ENCODE measurements at regions not wholly inside any gene's neighbourhood (a gene's known extent, or its start where the extent isn't known, plus 50 kb on each side); places are given as distances from the start of the nearest gene placed in this dataset.

DNA sequence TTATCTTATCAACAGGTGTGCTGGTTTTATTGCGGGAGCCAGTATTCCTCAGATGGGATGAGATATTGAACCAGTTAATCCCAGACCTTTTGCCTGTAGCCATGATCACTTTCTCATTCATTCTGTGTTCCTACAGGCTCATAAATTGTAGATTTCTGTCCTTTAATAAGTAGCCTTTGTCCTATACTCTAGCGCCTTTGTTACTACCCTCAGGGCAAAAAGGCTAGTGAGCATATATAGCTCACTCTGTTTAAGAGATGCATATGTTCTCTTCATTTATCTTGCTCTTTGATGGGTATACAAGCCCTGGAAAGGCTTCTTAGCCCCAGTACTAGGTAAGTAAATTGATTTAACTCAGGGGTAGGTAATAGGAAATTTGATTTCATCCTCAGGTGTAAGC lies 95.1 kb downstream of the OXSM start:
- H3K79me2 ChIP-seq: no peaks in the 10 kb centered on the region
- TF ChIP-seq, protein P1, sequence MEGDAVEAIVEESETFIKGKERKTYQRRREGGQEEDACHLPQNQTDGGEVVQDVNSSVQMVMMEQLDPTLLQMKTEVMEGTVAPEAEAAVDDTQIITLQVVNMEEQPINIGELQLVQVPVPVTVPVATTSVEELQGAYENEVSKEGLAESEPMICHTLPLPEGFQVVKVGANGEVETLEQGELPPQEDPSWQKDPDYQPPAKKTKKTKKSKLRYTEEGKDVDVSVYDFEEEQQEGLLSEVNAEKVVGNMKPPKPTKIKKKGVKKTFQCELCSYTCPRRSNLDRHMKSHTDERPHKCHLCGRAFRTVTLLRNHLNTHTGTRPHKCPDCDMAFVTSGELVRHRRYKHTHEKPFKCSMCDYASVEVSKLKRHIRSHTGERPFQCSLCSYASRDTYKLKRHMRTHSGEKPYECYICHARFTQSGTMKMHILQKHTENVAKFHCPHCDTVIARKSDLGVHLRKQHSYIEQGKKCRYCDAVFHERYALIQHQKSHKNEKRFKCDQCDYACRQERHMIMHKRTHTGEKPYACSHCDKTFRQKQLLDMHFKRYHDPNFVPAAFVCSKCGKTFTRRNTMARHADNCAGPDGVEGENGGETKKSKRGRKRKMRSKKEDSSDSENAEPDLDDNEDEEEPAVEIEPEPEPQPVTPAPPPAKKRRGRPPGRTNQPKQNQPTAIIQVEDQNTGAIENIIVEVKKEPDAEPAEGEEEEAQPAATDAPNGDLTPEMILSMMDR (IDR thresholded peaks at IDR 0.05): no peak
- H3K27me3 ChIP-seq (ENCODE audit: control insufficient read depth, insufficient read depth, low read length): no peaks in the 10 kb centered on the region
- H3K27ac ChIP-seq: no peak overlapping the region
- no peak overlapping the region for H3K9ac ChIP-seq
- no peak overlapping the region for H3K4me3 ChIP-seq (ENCODE audit: low read depth, low read length)
- no peaks in the 10 kb centered on the region for H3K9me3 ChIP-seq (ENCODE audit: control insufficient read depth, low read length)
- H3K36me3 ChIP-seq (ENCODE audit: control insufficient read depth, insufficient read depth, low read length): no peaks in the 10 kb centered on the region
- H3K4me2 ChIP-seq (ENCODE audit: low read length): no peak overlapping the region
- H2AFZ ChIP-seq: no peak overlapping the region
- no peaks in the 10 kb centered on the region for H3K4me1 ChIP-seq

DNA sequence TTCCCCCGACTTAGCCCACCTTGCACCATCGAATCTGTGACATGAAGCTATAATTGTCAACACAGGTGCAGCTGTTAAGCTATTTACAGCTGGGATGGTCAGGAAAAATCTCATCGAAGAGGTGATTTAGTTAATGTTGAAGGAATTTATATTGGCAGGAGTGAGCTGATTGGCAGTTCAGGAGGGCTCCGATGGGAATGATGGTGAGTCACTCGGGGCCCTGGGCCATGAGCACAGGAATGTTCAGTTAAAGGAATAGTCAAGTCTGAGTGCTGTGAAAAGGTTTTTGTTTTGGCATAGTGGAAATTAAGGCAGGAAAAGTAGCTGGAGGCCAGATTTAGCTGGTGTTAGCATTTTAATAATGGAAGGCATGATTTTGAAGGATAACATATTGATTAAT lies 95.7 kb downstream of the OXSM start:
- no peak overlapping the region for H3K4me3 ChIP-seq (ENCODE audit: low read depth, low read length)
- no peak overlapping the region for H2AFZ ChIP-seq
- H3K79me2 ChIP-seq: no peaks in the 10 kb centered on the region
- H3K27me3 ChIP-seq (ENCODE audit: control insufficient read depth, insufficient read depth, low read length): no peaks in the 10 kb centered on the region
- H3K27ac ChIP-seq: no peak overlapping the region
- no peaks in the 10 kb centered on the region for H3K4me1 ChIP-seq
- no peak overlapping the region for H3K4me2 ChIP-seq (ENCODE audit: low read length)
- TF ChIP-seq, protein P1 (IDR thresholded peaks at IDR 0.05): no peak
- no peaks in the 10 kb centered on the region for H3K36me3 ChIP-seq (ENCODE audit: control insufficient read depth, insufficient read depth, low read length)
- H3K9ac ChIP-seq: no peak overlapping the region
- H3K9me3 ChIP-seq (ENCODE audit: control insufficient read depth, low read length): no peaks in the 10 kb centered on the region

DNA sequence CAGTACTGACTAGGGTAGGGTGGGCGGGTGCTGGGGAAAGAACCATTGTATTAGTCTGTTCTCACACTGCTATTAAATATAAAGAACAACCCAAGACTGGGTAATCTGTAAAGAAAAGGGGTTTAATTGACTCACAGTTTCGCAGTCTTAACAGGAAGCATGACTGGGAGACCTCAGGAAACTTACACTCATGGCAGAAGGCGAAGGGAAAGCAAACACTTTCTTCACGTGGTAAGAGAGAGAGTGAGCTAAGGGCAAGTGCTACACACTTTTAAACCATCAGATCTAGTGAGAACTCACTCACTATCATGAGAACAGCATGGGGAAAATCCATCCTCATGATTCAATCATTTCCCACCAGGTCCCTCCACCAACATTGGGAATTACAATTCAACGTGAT lies 98.0 kb downstream of the OXSM start:
- Histone ChIP-seq H3K9me3 (ENCODE audit: control insufficient read depth, low read length) (no peaks in the 10 kb centered on the region), H3K79me2 (no peaks in the 10 kb centered on the region), H3K4me3 (ENCODE audit: low read depth, low read length) (no peak overlapping the region), H3K4me2 (ENCODE audit: low read length) (no peak overlapping the region), H3K4me1 (no peaks in the 10 kb centered on the region), H3K9ac (no peak overlapping the region), H3K27me3 (ENCODE audit: control insufficient read depth, insufficient read depth, low read length) (no peaks in the 10 kb centered on the region), H2AFZ (no peak overlapping the region), H3K27ac (no peak overlapping the region), H3K36me3 (ENCODE audit: control insufficient read depth, insufficient read depth, low read length) (no peaks in the 10 kb centered on the region)
- TF ChIP-seq, protein P1 (IDR thresholded peaks at IDR 0.05): no peak

DNA sequence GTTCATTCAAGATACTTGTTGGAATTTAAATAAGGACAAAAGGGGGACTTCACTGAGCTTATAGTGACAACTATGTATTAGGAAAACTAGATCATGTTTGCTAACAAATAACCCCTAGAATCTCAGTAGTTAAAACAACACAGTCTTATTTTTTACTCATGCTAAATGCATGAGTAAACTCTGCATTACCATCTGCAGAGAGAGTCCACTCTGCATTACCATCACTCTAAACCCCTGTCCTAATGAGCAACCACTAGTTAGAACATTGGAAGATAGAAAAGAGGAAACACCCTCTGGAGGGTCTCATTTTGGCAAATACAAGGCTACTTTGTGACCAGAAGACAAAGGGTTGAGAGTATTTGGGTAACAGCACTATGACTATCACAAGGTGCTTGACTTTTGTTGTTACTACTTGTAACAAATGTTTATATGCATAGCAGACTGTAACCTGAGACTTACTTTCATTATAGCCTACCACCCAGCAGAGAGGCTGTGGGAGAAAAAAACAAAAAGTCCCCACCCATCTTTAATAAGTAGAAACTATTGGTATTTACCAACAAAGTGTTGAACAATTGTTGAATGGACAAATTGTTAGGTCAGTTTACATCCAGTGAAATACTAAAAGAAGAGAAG lies 99.1 kb downstream of the OXSM start:
- H3K9ac ChIP-seq: no peak overlapping the region
- H3K4me3 ChIP-seq (ENCODE audit: low read depth, low read length): no peak overlapping the region
- H2AFZ ChIP-seq: no peak overlapping the region
- TF ChIP-seq, protein P1 (IDR thresholded peaks at IDR 0.05): no peak
- H3K79me2 ChIP-seq: no peaks in the 10 kb centered on the region
- H3K27ac ChIP-seq: no peak overlapping the region
- H3K4me1 ChIP-seq: no peaks in the 10 kb centered on the region
- H3K36me3 ChIP-seq (ENCODE audit: control insufficient read depth, insufficient read depth, low read length): no peaks in the 10 kb centered on the region
- H3K9me3 ChIP-seq (ENCODE audit: control insufficient read depth, low read length): no peaks in the 10 kb centered on the region
- H3K27me3 ChIP-seq (ENCODE audit: control insufficient read depth, insufficient read depth, low read length): no peaks in the 10 kb centered on the region
- no peak overlapping the region for H3K4me2 ChIP-seq (ENCODE audit: low read length)

DNA sequence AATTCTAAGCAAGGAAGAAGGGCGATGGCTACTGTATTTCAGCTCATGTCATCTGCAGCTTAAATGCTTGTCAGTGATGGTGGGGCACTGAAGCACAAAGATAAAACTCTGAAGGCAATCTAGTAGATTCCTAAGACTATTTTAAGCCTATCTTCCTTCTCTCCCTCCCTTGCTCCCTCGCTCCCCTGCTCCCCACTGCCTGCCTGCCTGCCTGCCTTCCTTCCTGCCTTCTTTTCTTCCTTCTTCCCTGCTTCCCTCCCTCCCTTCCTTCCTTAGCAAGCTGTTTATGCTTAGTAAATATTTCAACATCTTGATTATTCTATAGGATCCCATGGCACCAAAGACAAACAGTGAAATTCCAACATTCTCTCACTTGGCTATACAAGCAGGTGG lies 99.6 kb downstream of the OXSM start:
- Histone ChIP-seq H3K4me2 (ENCODE audit: low read length) (no peak overlapping the region), H3K27ac (no peak overlapping the region), H3K9ac (no peak overlapping the region), H3K79me2 (no peaks in the 10 kb centered on the region), H3K36me3 (ENCODE audit: control insufficient read depth, insufficient read depth, low read length) (no peaks in the 10 kb centered on the region), H3K27me3 (ENCODE audit: control insufficient read depth, insufficient read depth, low read length) (no peaks in the 10 kb centered on the region), H2AFZ (peak overlapping the region; percentile 15), H3K4me1 (no peaks in the 10 kb centered on the region), H3K4me3 (ENCODE audit: low read depth, low read length) (no peak overlapping the region), H3K9me3 (ENCODE audit: control insufficient read depth, low read length) (no peaks in the 10 kb centered on the region)
- TF ChIP-seq, protein P1 (IDR thresholded peaks at IDR 0.05): no peak

Data from parathyroid adenoma (tissue), 2 donors.